ENCODE measurements at regions not wholly inside any gene's neighbourhood (a gene's known extent, or its start where the extent isn't known, plus 50 kb on each side); places are given as distances from the start of the nearest gene placed in this dataset.

DNA sequence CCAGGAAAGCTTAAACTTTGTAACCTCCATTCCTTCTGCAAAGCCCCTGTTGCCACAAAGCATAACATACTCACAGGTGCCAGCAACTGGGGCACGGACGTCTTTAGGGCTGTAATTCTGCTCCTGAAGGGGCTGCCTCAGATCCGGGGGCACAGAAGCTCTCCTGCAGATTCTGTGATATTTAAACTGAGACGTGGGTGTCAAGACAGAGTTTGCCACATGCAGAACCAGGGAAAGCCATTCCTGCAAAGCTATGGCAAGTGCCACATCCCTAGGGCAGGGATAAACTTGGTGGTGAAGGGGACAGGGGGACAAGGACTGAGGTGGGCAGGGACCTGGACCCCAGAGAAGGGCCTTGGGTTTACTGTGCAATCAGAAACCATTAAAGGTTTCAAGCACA lies 247.2 kb downstream of the EIPR1 start:
- H3K36me3 ChIP-seq (replicated peaks in 1 of 2; ENCODE audit: control extremely low read depth in 1 of 2, control insufficient read depth in 1 of 2, extremely low read depth in 1 of 2, insufficient read depth in 2 of 2, low read length in 1 of 2), result no peaks in the 10 kb centered on the region
- no peak overlapping the region for H3K4me3 ChIP-seq (ENCODE audit: control extremely low read depth in 1 of 5, extremely low read depth in 1 of 5, insufficient read depth in 1 of 5, low read depth in 2 of 5, low read length in 4 of 5)
- intact Hi-C loops (cut with micrococcal nuclease), result no loop called here
- H2AFZ ChIP-seq (ENCODE audit: insufficient read depth, low read depth, low read length, poor library complexity, severe bottlenecking), result no peak overlapping the region
- no peaks in the 10 kb centered on the region for H3K27me3 ChIP-seq (replicated peaks in 1 of 4; ENCODE audit: control extremely low read depth in 1 of 4, control insufficient read depth in 3 of 4, insufficient read depth in 4 of 4, low read length in 3 of 4)
- WGBS (ENCODE audit: insufficient coverage), result 88% methylated on average over 3 of the region's 4 CpGs
- H3K9me3 ChIP-seq (ENCODE audit: control extremely low read depth in 1 of 3, control insufficient read depth in 2 of 3, insufficient read depth in 1 of 3, low read length in 2 of 3), result peaks cover 0 to 12% (median 0%) of the 10 kb centered on the region in 3 donors
- H3K9ac ChIP-seq (ENCODE audit: low read length), result no peak overlapping the region
- POLR2A ChIA-PET, result no interaction called here
- H3K4me1 ChIP-seq (ENCODE audit: control insufficient read depth in 2 of 2, insufficient read depth in 2 of 2, low read length in 2 of 2), result peaks cover 3 to 21% of the 10 kb centered on the region in 2 donors
- no peaks in the 10 kb centered on the region for H4K20me1 ChIP-seq (ENCODE audit: control insufficient read depth, insufficient read depth, low read length, poor library complexity, severe bottlenecking)
- Mint-ChIP-seq H3K9me3 (ENCODE audit: insufficient read depth) (no peaks in the 10 kb centered on the region), H3K27me3 (no peaks in the 10 kb centered on the region), H3K4me3 (no peak overlapping the region), H3K4me1 (peaks cover 4% of the 10 kb centered on the region), H3K27ac (no peak overlapping the region)
- ATAC-seq (ENCODE audit: low read depth) (no peak), DNase-seq (no peak)
- H3K27ac ChIP-seq (ENCODE audit: low read length in 2 of 2), result no peak overlapping the region
- TF ChIP-seq EZH2 (IDR thresholded peaks at IDR 0.05; ENCODE audit: borderline replicate concordance, insufficient read depth, low read depth, low read length, poor library complexity, severe bottlenecking), result no peak
- TF ChIP-seq, protein P1, sequence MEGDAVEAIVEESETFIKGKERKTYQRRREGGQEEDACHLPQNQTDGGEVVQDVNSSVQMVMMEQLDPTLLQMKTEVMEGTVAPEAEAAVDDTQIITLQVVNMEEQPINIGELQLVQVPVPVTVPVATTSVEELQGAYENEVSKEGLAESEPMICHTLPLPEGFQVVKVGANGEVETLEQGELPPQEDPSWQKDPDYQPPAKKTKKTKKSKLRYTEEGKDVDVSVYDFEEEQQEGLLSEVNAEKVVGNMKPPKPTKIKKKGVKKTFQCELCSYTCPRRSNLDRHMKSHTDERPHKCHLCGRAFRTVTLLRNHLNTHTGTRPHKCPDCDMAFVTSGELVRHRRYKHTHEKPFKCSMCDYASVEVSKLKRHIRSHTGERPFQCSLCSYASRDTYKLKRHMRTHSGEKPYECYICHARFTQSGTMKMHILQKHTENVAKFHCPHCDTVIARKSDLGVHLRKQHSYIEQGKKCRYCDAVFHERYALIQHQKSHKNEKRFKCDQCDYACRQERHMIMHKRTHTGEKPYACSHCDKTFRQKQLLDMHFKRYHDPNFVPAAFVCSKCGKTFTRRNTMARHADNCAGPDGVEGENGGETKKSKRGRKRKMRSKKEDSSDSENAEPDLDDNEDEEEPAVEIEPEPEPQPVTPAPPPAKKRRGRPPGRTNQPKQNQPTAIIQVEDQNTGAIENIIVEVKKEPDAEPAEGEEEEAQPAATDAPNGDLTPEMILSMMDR (IDR thresholded peaks at IDR 0.05), result no peak
- H3K79me2 ChIP-seq (ENCODE audit: control insufficient read depth, insufficient read depth, low read length), result peaks cover 27% of the 10 kb centered on the region
- H3K4me2 ChIP-seq (replicated peaks; ENCODE audit: low read depth, low read length, poor library complexity, severe bottlenecking), result no peak overlapping the region
- CTCF ChIA-PET, result no interaction called here

DNA sequence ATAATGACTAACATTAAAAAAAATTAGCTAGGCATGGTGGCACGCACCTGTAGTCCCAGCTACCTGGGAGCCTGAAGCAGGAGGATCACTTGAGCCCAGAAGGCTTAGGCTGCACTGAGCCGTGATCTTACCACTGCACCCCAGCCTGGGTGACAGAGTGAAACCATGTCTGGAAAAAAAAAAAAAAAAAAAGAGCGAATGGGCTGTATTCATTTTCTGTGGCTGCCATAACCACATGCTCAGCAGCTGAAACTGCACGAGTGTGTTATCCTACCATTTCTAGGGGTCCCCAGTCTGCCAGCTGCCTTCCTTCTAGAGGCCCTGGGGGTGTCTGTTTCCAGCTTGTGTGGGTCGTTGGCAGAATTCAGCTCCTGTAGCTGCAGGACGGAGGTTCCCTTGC lies 247.8 kb downstream of the EIPR1 start:
- Mint-ChIP-seq H3K27me3 (no peaks in the 10 kb centered on the region), H3K4me1 (peaks cover 4% of the 10 kb centered on the region), H3K27ac (no peak overlapping the region), H3K4me3 (no peak overlapping the region), H3K9me3 (ENCODE audit: insufficient read depth) (no peaks in the 10 kb centered on the region)
- H3K4me2 ChIP-seq (replicated peaks; ENCODE audit: low read depth, low read length, poor library complexity, severe bottlenecking), result no peak overlapping the region
- no peak overlapping the region for H3K4me3 ChIP-seq (ENCODE audit: control extremely low read depth in 1 of 5, extremely low read depth in 1 of 5, insufficient read depth in 1 of 5, low read depth in 2 of 5, low read length in 4 of 5)
- H3K79me2 ChIP-seq (ENCODE audit: control insufficient read depth, insufficient read depth, low read length), result peaks cover 27% of the 10 kb centered on the region
- intact Hi-C loops (cut with micrococcal nuclease), result no loop called here
- WGBS (ENCODE audit: insufficient coverage), result 83% methylated on average over 4 of the region's 6 CpGs
- no peak for ATAC-seq (ENCODE audit: low read depth)
- H3K27ac ChIP-seq (ENCODE audit: low read length in 2 of 2), result no peak overlapping the region
- no peak overlapping the region for H2AFZ ChIP-seq (ENCODE audit: insufficient read depth, low read depth, low read length, poor library complexity, severe bottlenecking)
- no peaks in the 10 kb centered on the region for H3K27me3 ChIP-seq (replicated peaks in 1 of 4; ENCODE audit: control extremely low read depth in 1 of 4, control insufficient read depth in 3 of 4, insufficient read depth in 4 of 4, low read length in 3 of 4)
- H3K36me3 ChIP-seq (replicated peaks in 1 of 2; ENCODE audit: control extremely low read depth in 1 of 2, control insufficient read depth in 1 of 2, extremely low read depth in 1 of 2, insufficient read depth in 2 of 2, low read length in 1 of 2), result no peaks in the 10 kb centered on the region
- no peak overlapping the region for H3K9ac ChIP-seq (ENCODE audit: low read length)
- CTCF ChIA-PET, result no interaction called here
- peaks cover 0 to 12% (median 0%) of the 10 kb centered on the region in 3 donors for H3K9me3 ChIP-seq (ENCODE audit: control extremely low read depth in 1 of 3, control insufficient read depth in 2 of 3, insufficient read depth in 1 of 3, low read length in 2 of 3)
- POLR2A ChIA-PET, result no interaction called here
- no peak for DNase-seq
- no peaks in the 10 kb centered on the region for H4K20me1 ChIP-seq (ENCODE audit: control insufficient read depth, insufficient read depth, low read length, poor library complexity, severe bottlenecking)
- H3K4me1 ChIP-seq (ENCODE audit: control insufficient read depth in 2 of 2, insufficient read depth in 2 of 2, low read length in 2 of 2), result peaks cover 3 to 21% of the 10 kb centered on the region in 2 donors
- TF ChIP-seq, protein P1 (IDR thresholded peaks at IDR 0.05), result no peak
- no peak for TF ChIP-seq EZH2 (IDR thresholded peaks at IDR 0.05; ENCODE audit: borderline replicate concordance, insufficient read depth, low read depth, low read length, poor library complexity, severe bottlenecking)
